Trophoblast cell (in vitro differentiated cells and primary cell): ENCODE measurements at regions not wholly inside any gene's neighbourhood (a gene's known extent, or its start where the extent isn't known, plus 50 kb on each side); places are given as distances from the start of the nearest gene placed in this dataset.

Experiments
- DNase-seq, 2 donors: peaks; one replicate each; pipeline ENCODE4 v3.0.0-alpha.2; 2016
- H2AFZ ChIP-seq: 2 replicates; pipeline ENCODE4 v1.6.1; 2013; ENCODE audit warnings: low read length, moderate library complexity, mild to moderate bottlenecking; ENCODE audit not compliant: insufficient read depth, poor library complexity
- H2AK5ac ChIP-seq: 2 replicates; pipeline ENCODE4 v1.6.1; 2013; ENCODE audit warnings: mild to moderate bottlenecking, low read length
- H2BK120ac ChIP-seq: 2 replicates; pipeline ENCODE4 v1.6.1; 2013; ENCODE audit warnings: low read length, mild to moderate bottlenecking, moderate library complexity; ENCODE audit not compliant: insufficient read depth, poor library complexity
- H2BK12ac ChIP-seq: 2 replicates; pipeline ENCODE4 v1.6.1; 2013; ENCODE audit warnings: mild to moderate bottlenecking, low read length, moderate library complexity
- H2BK5ac ChIP-seq: 2 replicates; pipeline ENCODE4 v1.6.1; 2013; ENCODE audit warnings: low read length, low read depth, moderate library complexity, mild to moderate bottlenecking; ENCODE audit not compliant: poor library complexity
- H3K14ac ChIP-seq: 2 replicates; pipeline ENCODE4 v1.6.1; 2013; ENCODE audit warnings: mild to moderate bottlenecking, low read length
- H3K18ac ChIP-seq: 2 replicates; pipeline ENCODE4 v1.6.1; 2013; ENCODE audit warnings: mild to moderate bottlenecking, low read length
- H3K23ac ChIP-seq: 2 replicates; pipeline ENCODE4 v1.6.1; 2013; ENCODE audit warnings: low read length
- H3K27ac ChIP-seq: 2 replicates; pipeline ENCODE4 v1.5.1; 2013; ENCODE audit warnings: low read depth, mild to moderate bottlenecking, inconsistent platforms, low read length, moderate library complexity
- H3K27me3 ChIP-seq: 2 replicates; pipeline ENCODE4 v1.6.1; 2013; ENCODE audit warnings: inconsistent platforms, mild to moderate bottlenecking, low read length, moderate library complexity; ENCODE audit not compliant: insufficient read depth
- H3K36me3 ChIP-seq, 2 experiments: 1 replicate in 1 of 2; 2 replicates in 1 of 2; pipeline ENCODE4 v1.6.1; 2013; ENCODE audit warnings: low read length in 2 of 2, mild to moderate bottlenecking in 2 of 2, moderate library complexity in 1 of 2; ENCODE audit not compliant: insufficient read depth in 2 of 2, control insufficient read depth in 1 of 2
- H3K4ac ChIP-seq: 2 replicates; pipeline ENCODE4 v1.6.1; 2013; ENCODE audit warnings: low read depth, mild to moderate bottlenecking, low read length, moderate library complexity
- H3K4me1 ChIP-seq, 2 experiments: 1 replicate in 1 of 2; 2 replicates in 1 of 2; pipeline ENCODE4 v1.6.1; 2013; ENCODE audit warnings: low read length in 2 of 2, mild to moderate bottlenecking in 2 of 2, moderate library complexity in 1 of 2; ENCODE audit not compliant: insufficient read depth in 2 of 2, control insufficient read depth in 1 of 2
- H3K4me2 ChIP-seq: 2 replicates; pipeline ENCODE4 v1.6.1; 2013; ENCODE audit warnings: inconsistent platforms, mild to moderate bottlenecking, low read length, moderate library complexity
- H3K4me3 ChIP-seq: 2 replicates; pipeline ENCODE4 v1.5.1; 2013; ENCODE audit warnings: mild to moderate bottlenecking, low read depth, low read length, inconsistent platforms
- H3K79me1 ChIP-seq: one replicate; pipeline ENCODE4 v1.6.1; 2013; ENCODE audit warnings: low read length
- H3K79me2 ChIP-seq: 2 replicates; pipeline ENCODE4 v1.6.1; 2013; ENCODE audit warnings: low read length, mild to moderate bottlenecking; ENCODE audit not compliant: control insufficient read depth, insufficient read depth, poor library complexity
- H3K9ac ChIP-seq: 2 replicates; pipeline ENCODE4 v1.6.1; 2013; ENCODE audit warnings: mild to moderate bottlenecking, low read length
- H3K9me3 ChIP-seq: 2 replicates; pipeline ENCODE4 v1.6.1; 2013; ENCODE audit warnings: low read depth, mild to moderate bottlenecking, control low read depth, inconsistent platforms, low read length; ENCODE audit not compliant: insufficient read depth
- H4K12ac ChIP-seq: 2 replicates; pipeline ENCODE4 v1.6.1; 2013; ENCODE audit warnings: low read depth, mild to moderate bottlenecking, low read length, moderate library complexity
- H4K8ac ChIP-seq: 2 replicates; pipeline ENCODE4 v1.6.1; 2013; ENCODE audit warnings: low read depth, mild to moderate bottlenecking, low read length, moderate library complexity
- H4K91ac ChIP-seq: one replicate; pipeline ENCODE4 v1.6.1; 2013; ENCODE audit warnings: low read depth, mild to moderate bottlenecking, low read length, moderate library complexity
- WGBS: extraction: QIAGEN DNeasy Blood & Tissue Kit; methylation state at CpG from one replicate; pipeline ENCODE4 v1.1.7; 2013; ENCODE audit warnings: missing lambda C conversion rate; ENCODE audit not compliant: insufficient read length, insufficient coverage; ENCODE audit errors: extremely low coverage; 5-methylcytosine and 5-hydroxymethylcytosine counted together

- Histone ChIP-seq H4K8ac (no peak overlapping the region), H2BK12ac (no peak overlapping the region), H3K4me2 (peak overlapping the region; percentile 4), H3K27me3 (no peaks in the 10 kb centered on the region), H2AFZ (no peak overlapping the region), H3K4ac (no peak overlapping the region), H3K27ac (peak overlapping the region; percentile 30), H2BK5ac (no peak overlapping the region), H3K18ac (no peak overlapping the region), H2AK5ac (no peak overlapping the region), H4K12ac (no peak overlapping the region), H3K4me1 (peaks cover 0 to 8% of the 10 kb centered on the region in 2 experiments), H2BK120ac (no peak overlapping the region), H3K4me3 (no peak overlapping the region), H3K79me1 (no peaks in the 10 kb centered on the region), H3K14ac (no peak overlapping the region), H3K9me3 (no peaks in the 10 kb centered on the region), H3K9ac (no peak overlapping the region), H3K36me3 (no peaks in the 10 kb centered on the region), H4K91ac (peak overlapping the region; percentile 20), H3K79me2 (no peaks in the 10 kb centered on the region), H3K23ac (no peak overlapping the region)
- no CpG with 5 or more reads among the region's 5 CpGs for WGBS
- DNase-seq = no peak
Observed at GRCh38 chr7:33806298-33807154, 98.8 kb upstream of the BMPER start.

DNA sequence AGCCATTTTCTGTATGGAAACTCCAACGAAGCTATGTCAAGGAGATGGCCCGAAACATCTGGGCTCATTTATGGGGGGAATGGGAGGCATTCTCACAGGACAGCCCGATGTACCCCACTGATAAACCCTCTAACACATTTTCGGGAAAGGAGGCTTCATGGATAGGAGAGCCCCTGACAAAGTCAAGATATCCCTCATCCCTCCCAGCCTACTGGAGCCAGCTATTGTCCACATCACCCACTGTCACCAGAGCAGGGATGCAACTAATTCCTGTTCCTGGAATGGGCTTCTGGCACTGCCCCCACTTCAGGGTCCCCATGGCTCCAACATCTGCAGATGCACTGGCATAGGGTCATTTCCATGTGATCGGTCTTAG, 98.2 kb upstream of the BMPER start:
- peak overlapping the region; percentile 20 for H4K91ac ChIP-seq
- no peak overlapping the region for H4K8ac ChIP-seq
- H3K4ac ChIP-seq = no peak overlapping the region
- no peak overlapping the region for H3K4me2 ChIP-seq
- H3K79me1 ChIP-seq = no peaks in the 10 kb centered on the region
- no peaks in the 10 kb centered on the region for H3K9me3 ChIP-seq
- no peak overlapping the region for H2BK5ac ChIP-seq
- no peak overlapping the region for H3K4me3 ChIP-seq
- peak overlapping the region; percentile 9 for H3K27ac ChIP-seq
- no peak overlapping the region for H2AFZ ChIP-seq
- no CpG with 5 or more reads among the region's 5 CpGs for WGBS
- no peak overlapping the region for H3K9ac ChIP-seq
- H3K79me2 ChIP-seq = no peaks in the 10 kb centered on the region
- H3K36me3 ChIP-seq = no peaks in the 10 kb centered on the region
- H3K18ac ChIP-seq = no peak overlapping the region
- no peak for DNase-seq
- H4K12ac ChIP-seq = no peak overlapping the region
- H3K14ac ChIP-seq = peak overlapping the region; percentile 14
- peaks cover 0 to 8% of the 10 kb centered on the region in 2 experiments for H3K4me1 ChIP-seq
- no peak overlapping the region for H2AK5ac ChIP-seq
- no peaks in the 10 kb centered on the region for H3K27me3 ChIP-seq
- H2BK12ac ChIP-seq = peak overlapping the region; percentile 20
- no peak overlapping the region for H3K23ac ChIP-seq
- H2BK120ac ChIP-seq = no peak overlapping the region

DNA sequence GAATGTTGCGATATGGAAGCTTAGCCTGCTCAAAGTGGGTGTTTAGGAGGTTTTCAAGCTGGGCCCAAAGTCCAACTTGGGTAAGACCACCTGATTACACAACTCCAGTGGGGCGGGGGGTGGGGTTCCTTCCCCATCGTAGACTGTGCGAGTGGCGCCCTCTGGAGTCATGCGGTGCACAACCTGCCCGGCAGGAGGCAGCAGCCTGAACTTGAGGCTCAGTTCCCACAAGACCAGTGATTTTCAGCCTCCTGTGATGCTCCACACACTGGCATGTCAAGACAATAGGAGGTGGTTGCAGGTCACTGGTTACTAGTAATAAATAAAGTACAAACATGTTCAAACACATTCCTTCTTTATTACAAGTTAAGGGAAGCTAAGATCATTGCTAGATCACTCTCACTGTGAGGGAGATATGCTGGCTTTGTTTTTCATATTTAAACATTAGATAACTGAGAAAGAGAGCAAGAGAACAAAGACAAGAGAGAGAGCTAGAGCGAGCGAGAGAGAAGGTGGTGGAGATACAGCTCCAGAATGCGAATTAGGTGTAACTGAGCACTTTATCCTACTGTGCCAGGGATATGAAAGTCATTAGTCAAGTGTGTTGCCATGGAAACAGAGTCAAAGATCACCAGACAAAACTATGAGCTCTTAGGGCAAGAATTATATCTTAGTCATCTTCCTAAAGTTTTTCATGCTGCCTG, 97.4 kb upstream of the BMPER start:
- H3K4ac ChIP-seq = no peak overlapping the region
- H4K12ac ChIP-seq = no peak overlapping the region
- peak; percentile 51 to 77 for DNase-seq
- H3K27ac ChIP-seq = no peak overlapping the region
- H3K4me2 ChIP-seq = no peak overlapping the region
- no peak overlapping the region for H4K8ac ChIP-seq
- no peaks in the 10 kb centered on the region for H3K79me2 ChIP-seq
- no peak overlapping the region for H2BK120ac ChIP-seq
- H3K4me3 ChIP-seq = no peak overlapping the region
- no peaks in the 10 kb centered on the region for H3K9me3 ChIP-seq
- H3K23ac ChIP-seq = no peak overlapping the region
- H3K4me1 ChIP-seq = peaks cover 0 to 8% of the 10 kb centered on the region in 2 experiments
- no peaks in the 10 kb centered on the region for H3K79me1 ChIP-seq
- H2AK5ac ChIP-seq = no peak overlapping the region
- no peak overlapping the region for H2BK12ac ChIP-seq
- no peaks in the 10 kb centered on the region for H3K27me3 ChIP-seq
- WGBS = no CpG with 5 or more reads among the region's 10 CpGs
- H2BK5ac ChIP-seq = no peak overlapping the region
- H2AFZ ChIP-seq = no peak overlapping the region
- no peaks in the 10 kb centered on the region for H3K36me3 ChIP-seq
- H3K18ac ChIP-seq = no peak overlapping the region
- no peak overlapping the region for H3K14ac ChIP-seq
- no peak overlapping the region for H3K9ac ChIP-seq
- H4K91ac ChIP-seq = no peak overlapping the region

DNA sequence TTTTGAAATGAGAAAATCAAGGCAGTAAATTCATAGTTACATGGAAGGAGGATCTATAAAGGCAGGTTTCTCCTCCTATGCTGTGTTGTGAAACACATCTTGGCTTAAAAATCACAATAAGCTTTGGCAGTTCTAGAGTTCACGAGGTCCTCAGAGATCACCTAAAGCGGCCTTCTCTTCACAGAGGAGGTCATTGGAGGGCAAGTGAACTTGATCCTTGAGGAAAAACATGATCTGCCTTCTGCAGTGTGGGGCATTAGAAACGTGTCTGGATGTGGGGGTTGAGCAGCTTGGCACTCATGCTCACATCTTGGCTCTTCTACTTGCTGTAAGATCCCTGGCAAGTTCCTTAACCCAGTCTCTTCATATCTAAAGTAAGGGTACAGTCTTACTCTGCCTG, 96.1 kb upstream of the BMPER start:
- no peak overlapping the region for H3K27ac ChIP-seq
- no peak overlapping the region for H3K9ac ChIP-seq
- no peak for DNase-seq
- no peak overlapping the region for H2BK5ac ChIP-seq
- H3K18ac ChIP-seq = no peak overlapping the region
- H2BK12ac ChIP-seq = no peak overlapping the region
- no peaks in the 10 kb centered on the region for H3K79me1 ChIP-seq
- H3K27me3 ChIP-seq = no peaks in the 10 kb centered on the region
- H3K14ac ChIP-seq = no peak overlapping the region
- H4K91ac ChIP-seq = no peak overlapping the region
- no peak overlapping the region for H4K8ac ChIP-seq
- no peak overlapping the region for H3K4ac ChIP-seq
- no peak overlapping the region for H3K23ac ChIP-seq
- no peaks in the 10 kb centered on the region for H3K9me3 ChIP-seq
- no peak overlapping the region for H2AK5ac ChIP-seq
- no CpG with 5 or more reads among the region's 3 CpGs for WGBS
- no peaks in the 10 kb centered on the region for H3K36me3 ChIP-seq
- peaks cover 0 to 8% of the 10 kb centered on the region in 2 experiments for H3K4me1 ChIP-seq
- H3K4me2 ChIP-seq = no peak overlapping the region
- H3K4me3 ChIP-seq = no peak overlapping the region
- H3K79me2 ChIP-seq = no peaks in the 10 kb centered on the region
- H4K12ac ChIP-seq = no peak overlapping the region
- H2BK120ac ChIP-seq = no peak overlapping the region
- no peak overlapping the region for H2AFZ ChIP-seq
